ENCODE measurements at regions not wholly inside any gene's neighbourhood (a gene's known extent, or its start where the extent isn't known, plus 50 kb on each side); places are given as distances from the start of the nearest gene placed in this dataset.

GRCh38 chr9:71602652-71603051 is 165.7 kb downstream of the CEMIP2 start:
- TF ChIP-seq ZNF565 (CRISPR knock-in tag; conservative IDR thresholded peaks at IDR 0.05; ENCODE audit: low read depth) (no peak), GLIS3 (CRISPR knock-in tag; IDR thresholded peaks at IDR 0.05) (no peak), TCF4 (CRISPR knock-in tag; IDR thresholded peaks at IDR 0.05; ENCODE audit: borderline replicate concordance) (no peak), PPARA (CRISPR knock-in tag; IDR thresholded peaks at IDR 0.05; ENCODE audit: borderline replicate concordance) (no peak), PATZ1 (CRISPR knock-in tag; IDR thresholded peaks at IDR 0.05; ENCODE audit: borderline replicate concordance) (no peak)
